Urinary bladder (tissue), 3 donors: ENCODE measurements at regions not wholly inside any gene's neighbourhood (a gene's known extent, or its start where the extent isn't known, plus 50 kb on each side); places are given as distances from the start of the nearest gene placed in this dataset.

ENCODE experiments used
- DNase-seq: peaks from one replicate; pipeline ENCODE4 v3.0.0-alpha.2; 2015; ENCODE audit errors: extremely low spot score
- H3K27ac ChIP-seq: one replicate; pipeline ENCODE4 v1.5.1; 2013; ENCODE audit warnings: low read depth, mild to moderate bottlenecking, moderate library complexity
- H3K36me3 ChIP-seq: one replicate; pipeline ENCODE4 v1.6.1; 2013; ENCODE audit warnings: mild to moderate bottlenecking, moderate library complexity; ENCODE audit not compliant: insufficient read depth
- H3K4me1 ChIP-seq: one replicate; pipeline ENCODE4 v1.6.1; 2013; ENCODE audit warnings: mild to moderate bottlenecking, moderate library complexity; ENCODE audit not compliant: insufficient read depth
- H3K4me3 ChIP-seq: one replicate; pipeline ENCODE4 v1.5.1; 2013; ENCODE audit warnings: low read depth, low read length
- WGBS: extraction: QIAGEN DNeasy Blood & Tissue Kit; methylation state at CpG from one replicate; pipeline ENCODE4 v1.1.7; 2013; 5-methylcytosine and 5-hydroxymethylcytosine counted together
- donor health status: healthy with polysubstance abuse.
- donor health status: healthy.

GRCh38 chr1:187951817-187952216, 1123.1 kb downstream of the PLA2G4A start:
- no peak overlapping the region for H3K27ac ChIP-seq
- H3K4me1 ChIP-seq = no peaks in the 10 kb centered on the region
- DNase-seq = no peak
- H3K36me3 ChIP-seq = no peaks in the 10 kb centered on the region
- H3K4me3 ChIP-seq = no peak overlapping the region

- H3K4me1 ChIP-seq = no peaks in the 10 kb centered on the region
- H3K27ac ChIP-seq = no peak overlapping the region
- H3K36me3 ChIP-seq = no peaks in the 10 kb centered on the region
- 90% methylated on average over 2 of the region's 2 CpGs for WGBS
- DNase-seq = no peak
- H3K4me3 ChIP-seq = no peak overlapping the region
Observed at GRCh38 chr1:187952446-187952845, 1123.7 kb downstream of the PLA2G4A start.

DNA sequence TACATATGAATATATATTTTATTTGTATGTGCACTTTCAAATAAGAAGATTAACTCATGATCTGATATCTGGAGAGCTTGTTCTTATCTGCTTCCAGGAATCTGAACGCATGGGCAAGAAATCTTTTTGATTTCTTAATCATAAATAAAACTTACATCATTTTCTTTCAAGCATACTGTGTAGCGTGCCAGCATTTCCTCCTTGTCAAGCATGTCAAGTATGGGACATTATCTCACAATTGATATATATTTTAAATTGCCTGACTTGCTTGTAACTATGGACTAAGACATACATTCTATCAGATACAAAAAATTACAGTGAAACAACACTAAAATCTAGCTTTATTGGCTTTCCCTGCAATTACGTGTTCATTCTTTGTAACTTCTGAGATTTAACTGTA, 1128.2 kb downstream of the PLA2G4A start:
- Histone ChIP-seq H3K36me3 (no peaks in the 10 kb centered on the region), H3K4me1 (no peaks in the 10 kb centered on the region), H3K27ac (no peak overlapping the region), H3K4me3 (no peak overlapping the region)
- WGBS = 59% methylated on average over 3 of the region's 3 CpGs
- no peak for DNase-seq

GRCh38 chr1:187958207-187958606, 1129.5 kb downstream of the PLA2G4A start:
- no peak overlapping the region for H3K27ac ChIP-seq
- no peak overlapping the region for H3K4me3 ChIP-seq
- 79% methylated on average over 6 of the region's 6 CpGs for WGBS
- no peaks in the 10 kb centered on the region for H3K4me1 ChIP-seq
- DNase-seq = no peak
- no peaks in the 10 kb centered on the region for H3K36me3 ChIP-seq

DNA sequence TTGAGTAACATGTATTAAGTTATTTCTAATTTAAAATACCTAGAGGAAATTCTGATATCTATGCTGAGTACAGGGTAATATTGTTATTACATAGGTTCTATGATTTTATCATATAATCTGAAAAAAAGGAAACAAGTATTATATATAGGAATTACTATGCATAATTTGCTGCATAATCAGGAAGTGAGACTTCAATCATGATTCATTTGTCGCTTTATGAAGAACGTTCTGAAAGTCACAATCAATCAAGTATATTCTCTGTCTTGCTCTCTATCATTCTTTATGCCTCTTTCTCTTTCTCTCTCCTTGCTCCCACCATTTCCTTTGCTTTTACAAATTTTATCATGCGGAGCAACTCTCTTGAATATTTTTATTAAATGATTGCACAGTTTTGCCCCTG, 1130.3 kb downstream of the PLA2G4A start:
- Histone ChIP-seq H3K4me3 (no peak overlapping the region), H3K4me1 (no peaks in the 10 kb centered on the region), H3K27ac (no peak overlapping the region), H3K36me3 (no peaks in the 10 kb centered on the region)
- DNase-seq = no peak
- 89% methylated on average over 3 of the region's 3 CpGs for WGBS

DNA sequence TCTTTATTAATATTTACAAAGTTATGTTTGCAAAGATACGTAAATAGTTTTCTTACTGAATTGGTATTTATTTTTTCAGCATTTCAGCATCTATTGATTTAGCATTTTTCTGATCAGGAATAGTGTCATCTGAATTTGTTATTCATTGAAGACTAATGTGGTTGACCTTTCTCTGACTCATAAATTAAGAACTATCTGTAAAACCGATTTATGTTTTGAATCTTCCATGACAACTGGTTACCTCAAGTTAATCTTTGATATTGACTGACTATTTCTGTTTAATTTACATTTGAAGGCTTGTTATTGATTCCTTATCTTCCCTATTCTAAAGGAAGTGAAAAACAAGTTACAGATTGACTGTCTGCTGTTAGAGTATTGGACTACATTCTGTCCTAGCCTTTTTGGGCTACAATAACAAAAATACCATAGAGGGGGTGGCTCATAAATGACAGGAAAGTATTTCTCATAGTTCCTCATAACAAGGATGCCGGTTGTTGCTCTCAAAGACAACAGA, 1131.4 kb downstream of the PLA2G4A start:
- DNase-seq = no peak
- H3K4me1 ChIP-seq = no peaks in the 10 kb centered on the region
- no peak overlapping the region for H3K4me3 ChIP-seq
- H3K36me3 ChIP-seq = no peaks in the 10 kb centered on the region
- 83% methylated on average over 3 of the region's 3 CpGs for WGBS
- no peak overlapping the region for H3K27ac ChIP-seq

DNA sequence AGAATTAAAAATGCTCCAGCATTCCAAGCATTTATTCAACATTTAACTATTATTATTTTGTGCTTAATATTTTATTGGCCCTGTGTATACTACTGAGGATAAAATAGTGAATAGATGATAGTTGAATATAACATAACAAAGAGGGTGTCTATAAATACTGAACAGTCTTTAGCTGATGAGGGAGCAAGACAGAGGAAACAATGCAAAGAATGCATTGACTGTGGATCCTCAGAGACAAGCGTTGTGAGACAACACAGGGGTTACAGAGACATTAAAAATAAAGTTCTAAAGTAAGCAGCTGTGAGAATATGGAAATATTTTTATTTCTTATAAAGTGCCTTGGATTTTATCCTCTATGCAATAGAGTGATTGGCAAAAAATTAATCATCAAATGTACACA, 1133.1 kb downstream of the PLA2G4A start:
- no peaks in the 10 kb centered on the region for H3K36me3 ChIP-seq
- 43% methylated on average over 1 of the region's 1 CpG for WGBS
- H3K27ac ChIP-seq = no peak overlapping the region
- no peaks in the 10 kb centered on the region for H3K4me1 ChIP-seq
- DNase-seq = no peak
- H3K4me3 ChIP-seq = no peak overlapping the region

- WGBS = 75% methylated on average over 2 of the region's 2 CpGs
- H3K36me3 ChIP-seq = no peaks in the 10 kb centered on the region
- no peaks in the 10 kb centered on the region for H3K4me1 ChIP-seq
- no peak overlapping the region for H3K27ac ChIP-seq
- H3K4me3 ChIP-seq = no peak overlapping the region
- no peak for DNase-seq
Observed at GRCh38 chr1:187971851-187972250, 1143.1 kb downstream of the PLA2G4A start.

- DNase-seq = no peak
- no peak overlapping the region for H3K27ac ChIP-seq
- no peaks in the 10 kb centered on the region for H3K4me1 ChIP-seq
- H3K4me3 ChIP-seq = no peak overlapping the region
- no peaks in the 10 kb centered on the region for H3K36me3 ChIP-seq
Observed at GRCh38 chr1:187977298-187977697, 1148.5 kb downstream of the PLA2G4A start.

DNA sequence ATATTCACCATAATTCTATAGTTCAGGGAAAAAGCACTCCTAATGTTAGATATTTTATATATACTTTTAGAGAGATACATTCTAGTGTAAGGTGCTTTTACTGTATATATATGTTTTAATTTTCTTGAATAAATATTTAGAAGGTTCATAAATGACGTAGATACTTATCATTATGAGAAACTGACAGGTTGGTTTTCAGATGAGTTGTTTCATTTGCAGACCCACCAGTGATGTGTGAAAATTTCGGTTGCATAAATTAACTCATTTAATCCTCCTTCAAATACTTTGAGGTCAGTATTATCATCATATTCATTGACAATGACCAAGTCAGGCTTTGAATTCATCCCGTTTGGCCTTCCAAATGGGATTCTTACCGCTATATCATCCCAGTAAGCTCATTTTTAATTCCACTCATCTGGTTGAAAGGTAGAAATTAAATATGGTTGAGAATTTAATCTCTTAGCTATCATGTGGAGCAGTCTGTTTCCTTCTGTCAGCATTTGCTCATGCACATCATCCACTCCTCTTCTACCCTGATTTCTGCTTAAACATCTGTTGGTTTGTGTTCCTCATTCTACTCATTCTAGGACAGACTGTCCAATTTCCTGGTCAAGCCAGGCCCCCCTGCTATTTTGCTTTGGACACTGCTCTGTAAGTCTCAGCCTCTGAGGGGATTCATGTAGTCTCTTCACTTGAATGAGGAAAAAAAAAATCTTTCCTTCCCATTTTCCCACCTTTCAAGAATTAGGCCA, 1156.6 kb downstream of the PLA2G4A start:
- no peak for DNase-seq
- Histone ChIP-seq H3K4me1 (no peaks in the 10 kb centered on the region), H3K27ac (no peak overlapping the region), H3K4me3 (no peak overlapping the region), H3K36me3 (no peaks in the 10 kb centered on the region)
- 91% methylated on average over 4 of the region's 4 CpGs for WGBS

DNA sequence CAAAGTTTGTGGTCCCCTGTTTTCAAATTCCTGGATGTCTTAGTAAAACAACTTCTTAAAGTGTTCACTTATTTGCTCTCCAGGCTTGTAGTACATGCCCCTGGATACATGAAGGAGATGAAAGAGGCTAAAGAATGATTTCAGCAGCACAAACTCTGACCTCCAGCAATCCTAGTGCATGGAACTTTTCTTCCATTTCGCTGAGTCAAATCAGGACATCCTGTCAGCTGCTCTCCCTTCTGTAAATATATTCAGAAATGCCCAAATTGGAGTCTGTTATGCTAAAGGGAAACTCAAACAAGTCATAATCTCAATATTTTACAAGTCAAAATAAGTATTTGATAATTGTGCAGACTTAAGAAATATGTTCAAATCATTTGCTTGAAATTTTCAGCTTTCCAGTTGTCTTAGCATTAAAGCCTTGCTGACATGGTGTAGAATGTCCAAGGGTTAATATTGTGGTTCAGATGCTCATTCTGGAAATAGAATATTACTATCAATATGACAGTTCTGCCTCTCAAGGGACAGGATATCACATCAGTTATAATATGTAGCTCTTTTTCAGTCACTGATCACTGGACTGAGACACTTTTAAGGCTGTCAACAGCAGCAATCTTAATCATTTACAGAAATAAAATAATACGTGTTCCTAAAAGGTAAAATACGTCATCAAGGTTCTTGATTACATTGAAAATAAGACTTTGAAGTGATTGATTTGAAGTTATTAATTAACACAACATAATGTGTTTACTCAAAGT, 1157.3 kb downstream of the PLA2G4A start:
- no peaks in the 10 kb centered on the region for H3K36me3 ChIP-seq
- 77% methylated on average over 3 of the region's 3 CpGs for WGBS
- no peaks in the 10 kb centered on the region for H3K4me1 ChIP-seq
- no peak for DNase-seq
- no peak overlapping the region for H3K27ac ChIP-seq
- H3K4me3 ChIP-seq = no peak overlapping the region

- DNase-seq = no peak
- 93% methylated on average over 1 of the region's 1 CpG for WGBS
- Histone ChIP-seq H3K27ac (no peak overlapping the region), H3K4me1 (no peaks in the 10 kb centered on the region), H3K4me3 (no peak overlapping the region), H3K36me3 (no peaks in the 10 kb centered on the region)
Observed at GRCh38 chr1:187987236-187987776, 1158.6 kb downstream of the PLA2G4A start.

DNA sequence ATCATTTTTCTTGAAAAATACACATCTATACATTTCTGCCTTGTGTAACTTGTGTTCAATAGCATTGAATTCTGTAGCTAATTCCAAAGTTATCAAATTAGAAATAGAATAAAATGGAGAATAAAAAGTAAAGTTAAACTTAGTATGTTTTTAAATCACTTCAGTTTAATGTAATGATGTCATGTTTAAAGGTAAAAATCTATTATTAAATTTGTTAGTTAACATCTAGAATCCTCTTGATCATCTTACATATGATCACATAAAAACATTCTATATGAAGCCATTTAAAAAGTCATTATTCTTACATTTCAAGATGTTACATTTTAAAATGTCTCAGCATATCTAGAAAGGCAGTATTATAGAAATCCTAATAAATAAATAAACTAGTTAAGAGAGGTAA, 1163.2 kb downstream of the PLA2G4A start:
- no peak for DNase-seq
- Histone ChIP-seq H3K4me3 (no peak overlapping the region), H3K4me1 (no peaks in the 10 kb centered on the region), H3K36me3 (no peaks in the 10 kb centered on the region), H3K27ac (no peak overlapping the region)

DNA sequence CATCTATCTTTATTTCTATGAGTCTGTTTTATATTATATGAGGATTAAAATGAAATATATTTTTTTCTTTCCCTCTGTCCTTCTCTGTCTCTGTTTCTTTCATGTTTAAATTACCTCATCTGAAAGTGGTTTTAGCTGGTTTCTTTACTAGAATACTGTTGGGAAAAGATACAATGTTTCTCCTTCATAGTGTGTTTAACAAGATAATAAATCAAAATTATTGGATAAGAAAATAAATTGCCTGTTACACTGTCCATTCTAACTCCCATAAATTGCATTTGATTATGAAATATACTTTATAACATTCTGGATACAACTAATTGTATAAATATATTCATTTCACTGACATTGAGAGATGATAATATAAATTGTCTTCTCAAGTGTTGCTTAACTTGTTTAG, 1168.0 kb downstream of the PLA2G4A start:
- H3K4me3 ChIP-seq = no peak overlapping the region
- H3K4me1 ChIP-seq = no peaks in the 10 kb centered on the region
- no peak overlapping the region for H3K27ac ChIP-seq
- no peak for DNase-seq
- H3K36me3 ChIP-seq = no peaks in the 10 kb centered on the region
